ENCODE measurements at regions not wholly inside any gene's neighbourhood (a gene's known extent, or its start where the extent isn't known, plus 50 kb on each side); places are given as distances from the start of the nearest gene placed in this dataset.
"Not testable (repeated sequence)": the region's sequence is repeated elsewhere in the genome, so short reads cannot be mapped to it uniquely, and the experiment has no call there.

DNA sequence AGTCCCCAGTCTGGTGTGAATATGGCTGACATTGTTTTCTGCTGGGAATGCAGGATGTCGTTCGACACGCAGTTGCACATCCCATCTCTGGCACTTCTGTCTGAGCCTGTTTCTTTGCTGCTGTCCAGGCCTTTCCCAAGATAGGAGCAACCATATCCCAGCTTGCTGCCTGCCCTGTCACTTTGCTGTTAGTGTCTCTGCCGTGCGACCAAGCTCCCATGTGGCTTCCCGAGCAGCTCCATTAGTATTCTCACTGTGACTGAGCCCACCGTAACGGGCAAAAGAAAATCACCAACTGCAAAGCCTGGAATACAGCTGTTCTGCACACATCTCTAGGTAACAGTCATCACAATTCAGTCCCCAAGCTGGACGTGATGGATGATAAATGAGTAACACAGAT is 66.0 kb upstream of the CPSF6 start:
- Histone ChIP-seq H3K9me3 (ENCODE audit: insufficient read depth, low read depth, low read length) (no peaks in the 10 kb centered on the region), H3K36me3 (ENCODE audit: insufficient read depth, low read depth, low read length) (no peaks in the 10 kb centered on the region), H3K27me3 (ENCODE audit: insufficient read depth, low read length) (no peaks in the 10 kb centered on the region), H3K9ac (ENCODE audit: low read depth, low read length) (no peak overlapping the region), H3K4me3 (ENCODE audit: low read length) (no peak overlapping the region), H3K27ac (ENCODE audit: low read length) (no peak overlapping the region), H3K4me1 (ENCODE audit: insufficient read depth, low read length) (peaks cover 9% of the 10 kb centered on the region)

DNA sequence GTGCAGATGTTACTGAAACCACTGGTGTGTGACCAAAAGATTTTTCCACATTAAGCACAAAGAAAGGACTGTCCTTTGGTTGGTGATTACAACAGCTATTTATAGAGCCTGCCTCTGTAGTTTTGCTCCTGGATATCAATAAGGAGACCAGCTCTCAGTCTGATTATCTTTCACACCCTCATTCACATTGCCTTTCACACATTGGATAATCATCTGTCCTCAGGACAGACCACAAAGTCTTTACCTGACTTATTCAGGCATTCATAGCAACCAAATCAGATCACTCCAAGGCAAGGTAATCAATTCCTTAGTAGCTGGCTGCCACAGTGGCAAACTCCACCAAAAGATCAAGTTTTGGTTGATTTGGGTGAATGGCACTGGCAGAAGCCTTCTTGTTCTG is 59.6 kb upstream of the CPSF6 start:
- H3K36me3 ChIP-seq (ENCODE audit: insufficient read depth, low read depth, low read length), result no peaks in the 10 kb centered on the region
- no peak overlapping the region for H3K4me3 ChIP-seq (ENCODE audit: low read length)
- H3K27ac ChIP-seq (ENCODE audit: low read length), result no peak overlapping the region
- H3K27me3 ChIP-seq (ENCODE audit: insufficient read depth, low read length), result no peaks in the 10 kb centered on the region
- peaks cover 2% of the 10 kb centered on the region; the same call in 1 of the 2 replicates for H3K9me3 ChIP-seq (ENCODE audit: insufficient read depth, low read depth, low read length)
- H3K4me1 ChIP-seq (ENCODE audit: insufficient read depth, low read length), result no peaks in the 10 kb centered on the region
- H3K9ac ChIP-seq (ENCODE audit: low read depth, low read length), result no peak overlapping the region

DNA sequence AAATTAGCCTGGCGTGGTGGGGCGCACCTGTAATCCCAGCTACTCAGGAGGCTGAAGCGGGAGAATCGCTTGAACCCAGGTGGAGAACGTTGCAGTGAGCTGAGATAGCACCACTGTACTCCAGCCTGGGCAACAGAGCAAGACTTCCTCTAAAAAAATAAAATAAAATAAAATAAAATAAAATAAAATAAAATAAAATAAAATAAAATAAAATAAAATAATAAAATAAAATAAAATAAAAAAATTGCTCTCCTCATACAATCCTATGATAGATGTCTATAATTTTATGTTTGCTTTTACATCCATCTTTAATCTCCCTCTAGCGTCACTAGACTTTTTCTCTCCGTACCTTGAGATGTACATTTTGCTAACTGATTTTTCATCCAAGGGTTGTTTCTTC is 51.8 kb upstream of the CPSF6 start:
- H3K4me1 ChIP-seq (ENCODE audit: insufficient read depth, low read length); H3K36me3 ChIP-seq (ENCODE audit: insufficient read depth, low read depth, low read length): not testable (repeated sequence)

GRCh38 chr12:69189378-69189978 is 49.9 kb upstream of the CPSF6 start:
- Histone ChIP-seq H3K9me3 (ENCODE audit: insufficient read depth, low read depth, low read length) (peaks cover 58% of the 10 kb centered on the region), H3K36me3 (ENCODE audit: insufficient read depth, low read depth, low read length) (no peaks in the 10 kb centered on the region)

More for the DNA sequence above, 51.8 kb upstream of the CPSF6 start:
- H3K9ac ChIP-seq (ENCODE audit: low read depth, low read length); H3K27ac ChIP-seq (ENCODE audit: low read length); H3K4me3 ChIP-seq (ENCODE audit: low read length); H3K27me3 ChIP-seq (ENCODE audit: insufficient read depth, low read length): not testable (repeated sequence)
- peaks cover 55% of the 10 kb centered on the region for H3K9me3 ChIP-seq (ENCODE audit: insufficient read depth, low read depth, low read length)

More at GRCh38 chr12:69189378-69189978, 49.9 kb upstream of the CPSF6 start:
- Histone ChIP-seq H3K27ac (ENCODE audit: low read length) (no peak overlapping the region), H3K27me3 (ENCODE audit: insufficient read depth, low read length) (no peaks in the 10 kb centered on the region), H3K9ac (ENCODE audit: low read depth, low read length) (no peak overlapping the region), H3K4me3 (ENCODE audit: low read length) (no peak overlapping the region), H3K4me1 (ENCODE audit: insufficient read depth, low read length) (no peaks in the 10 kb centered on the region)

All from iPS-20b (cell line).